NCI-H146 (cell line): ENCODE measurements at regions not wholly inside any gene's neighbourhood (a gene's known extent, or its start where the extent isn't known, plus 50 kb on each side); places are given as distances from the start of the nearest gene placed in this dataset.
A peak's percentile ranks its signal among the peaks of the same experiment; 100 is the strongest.
"Not testable (repeated sequence)": the region's sequence is repeated elsewhere in the genome, so short reads cannot be mapped to it uniquely, and the experiment has no call there.

Source experiments
- DNase-seq: peaks from one replicate; lab custom pipeline; 2025; lab: John Stamatoyannopoulos, UW

- no peak for DNase-seq
Observed at GRCh38 chr6:101113468-101114260, 232.5 kb upstream of the ASCC3 start.

DNA sequence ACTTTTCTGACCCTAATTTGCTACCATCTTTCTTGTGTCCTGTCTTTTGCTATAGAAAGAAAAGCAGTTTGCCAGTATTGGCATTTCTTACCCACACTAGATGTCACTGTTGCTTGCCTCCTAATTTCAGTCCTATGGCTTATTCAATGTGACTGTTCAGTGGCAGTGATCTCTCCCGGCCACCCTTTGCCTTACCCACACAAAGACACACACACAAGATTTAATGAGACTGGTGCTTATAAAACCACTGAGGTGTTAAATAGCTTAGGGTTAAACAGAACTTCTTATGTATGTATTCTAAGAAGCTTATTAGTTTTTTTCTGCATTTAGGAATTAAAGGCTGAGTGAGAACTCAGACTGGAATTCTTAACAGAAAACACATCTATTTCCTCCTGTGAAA is 233.6 kb upstream of the ASCC3 start:
- peak; percentile 17 for DNase-seq

DNA sequence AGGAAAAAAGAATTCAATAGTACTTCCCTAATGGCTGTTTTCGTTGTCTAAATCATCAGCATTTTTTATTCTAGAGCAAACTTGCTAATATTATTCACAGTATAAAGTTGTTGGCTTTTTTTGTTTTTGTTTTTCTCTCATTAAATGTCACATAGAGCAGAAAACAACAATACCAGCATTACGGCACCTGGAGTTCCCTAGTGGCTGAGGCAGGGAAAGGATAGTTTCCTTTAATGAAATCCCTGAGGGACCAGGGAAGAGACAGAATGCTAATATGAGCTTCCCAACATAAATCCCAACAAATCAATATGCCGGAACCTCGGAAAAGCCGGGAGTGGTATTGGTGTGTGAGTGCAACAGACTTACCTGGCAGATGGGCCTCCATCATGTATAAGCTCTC is 235.2 kb upstream of the ASCC3 start:
- DNase-seq = no peak

DNA sequence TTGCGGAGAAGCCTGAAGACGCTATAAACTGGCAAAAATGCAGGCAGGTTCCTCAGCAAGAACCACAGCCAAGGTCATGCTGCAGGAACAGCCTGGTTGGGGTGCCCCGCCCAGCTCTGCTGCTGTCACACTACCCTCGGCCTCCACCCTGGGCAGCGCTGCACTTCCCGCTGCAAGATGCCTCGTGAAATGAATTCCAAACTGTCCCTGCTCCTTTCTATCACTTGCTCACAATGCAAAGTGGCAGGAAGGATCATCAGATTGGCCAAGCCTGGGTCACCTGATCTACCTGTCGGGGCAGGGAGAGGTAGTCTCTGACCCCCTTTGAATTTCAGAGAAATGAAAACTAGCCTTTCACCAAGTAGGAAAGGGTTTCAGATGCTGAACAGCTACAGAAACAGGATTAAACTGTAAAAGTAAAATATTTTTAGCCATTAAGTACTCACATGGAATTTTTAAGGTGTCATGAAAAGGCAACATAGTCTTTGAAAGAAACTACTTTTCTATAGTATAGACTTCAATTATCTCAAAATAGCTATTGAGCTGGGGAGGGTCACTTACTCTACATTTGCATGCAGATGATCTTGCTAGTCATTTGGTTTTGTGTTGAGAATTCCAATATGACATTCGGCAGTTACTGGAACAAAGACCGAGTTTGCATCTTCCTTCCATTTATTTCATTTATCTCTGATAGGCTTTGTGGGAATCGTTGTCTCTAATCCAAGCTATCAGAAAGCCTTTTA is 236.4 kb upstream of the ASCC3 start:
- DNase-seq = no peak

- no peak for DNase-seq
Observed at GRCh38 chr6:101118136-101118396, 236.9 kb upstream of the ASCC3 start.

- no peak for DNase-seq
Observed at GRCh38 chr6:101120747-101121146, 239.6 kb upstream of the ASCC3 start.

DNA sequence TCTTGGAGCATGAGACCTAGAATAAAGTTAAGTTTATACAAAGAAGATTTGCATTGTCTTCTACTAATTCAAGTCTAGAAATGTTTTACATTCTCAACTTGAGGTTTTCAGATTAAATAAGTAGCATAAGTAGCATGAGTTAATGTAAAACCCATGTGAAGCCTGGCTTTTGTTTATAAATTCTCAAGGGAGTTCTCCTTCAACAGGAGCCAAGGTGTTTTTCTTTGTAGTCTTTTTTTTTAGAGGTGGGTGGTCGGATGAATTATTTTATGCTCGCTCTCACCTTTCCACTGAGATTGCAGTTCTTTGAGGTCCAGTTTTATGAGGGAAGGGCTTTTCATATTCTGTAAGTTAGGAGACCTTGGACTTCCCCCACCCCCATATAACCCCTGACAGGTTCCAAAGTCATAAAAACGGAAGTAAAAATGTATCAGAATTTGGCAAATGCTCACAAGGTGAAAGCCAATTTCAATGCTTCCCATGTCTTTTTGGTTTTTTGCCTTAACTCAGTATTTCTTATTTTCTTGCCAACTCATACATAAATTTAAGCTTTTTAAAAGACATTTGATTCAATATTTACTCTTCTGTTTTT is 244.3 kb upstream of the ASCC3 start:
- no peak for DNase-seq

- DNase-seq = no peak
Observed at GRCh38 chr6:101126501-101126900, 245.4 kb upstream of the ASCC3 start.

DNA sequence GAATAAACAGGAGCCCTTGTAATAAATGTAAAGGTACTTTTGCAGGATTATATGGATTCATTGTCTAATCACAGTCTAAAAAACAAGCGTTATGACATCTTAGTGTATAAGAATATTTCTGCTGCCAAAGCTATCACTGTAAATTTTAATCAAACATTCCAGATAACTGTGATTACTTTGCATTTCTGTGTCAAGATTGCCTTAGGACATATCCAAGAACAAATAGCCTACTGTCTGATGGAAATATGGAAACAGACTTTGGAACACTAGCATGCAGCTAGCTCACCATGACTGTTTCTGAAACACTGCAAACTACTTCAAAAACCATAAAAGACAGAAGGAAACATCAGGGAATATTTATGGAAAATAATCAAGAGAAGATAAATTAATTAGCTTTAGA is 248.7 kb upstream of the ASCC3 start:
- DNase-seq = no peak

GRCh38 chr6:101146389-101146788 is 247.1 kb upstream of the GRIK2 start:
- no peak for DNase-seq

DNA sequence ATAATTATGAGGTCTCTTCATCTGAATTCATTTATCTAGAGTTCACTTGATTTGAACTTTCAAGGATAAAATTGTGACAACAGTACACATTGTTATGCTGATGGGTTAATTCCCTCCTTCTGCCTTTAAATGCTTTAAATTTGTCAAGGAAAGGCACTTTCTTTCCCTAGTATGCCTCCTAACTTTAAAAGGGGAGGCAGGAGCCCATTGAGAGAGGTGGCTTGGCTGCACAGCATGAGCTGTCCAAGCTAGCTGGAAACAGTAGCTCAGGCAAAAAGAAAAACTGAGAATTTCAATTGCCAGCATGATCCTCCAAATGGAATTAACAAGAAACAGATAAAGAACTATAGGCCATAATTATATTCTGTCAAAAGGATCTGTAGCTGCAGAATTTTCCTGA is 243.3 kb upstream of the GRIK2 start:
- DNase-seq = no peak

DNA sequence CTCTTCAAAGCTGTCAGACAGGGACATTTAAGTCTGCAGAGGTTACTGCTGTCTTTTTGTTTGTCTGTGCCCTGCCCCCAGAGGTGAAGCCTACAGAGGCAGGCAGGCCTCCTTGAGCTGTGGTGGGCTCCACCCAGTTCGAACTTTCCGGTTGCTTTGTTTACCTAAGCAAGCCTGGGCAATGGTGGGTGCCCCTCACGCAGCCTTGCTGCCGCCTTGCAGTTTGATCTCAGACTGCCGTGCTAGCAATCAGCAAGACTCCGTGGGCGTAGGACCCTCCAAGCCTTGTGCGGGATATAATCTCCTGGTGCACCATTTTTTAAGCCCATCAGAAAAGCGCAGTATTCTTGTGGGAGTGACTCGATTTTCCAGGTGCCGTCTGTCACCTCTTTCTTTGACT is 235.9 kb upstream of the GRIK2 start:
- not testable (repeated sequence) for DNase-seq

GRCh38 chr6:101163611-101164010 is 229.9 kb upstream of the GRIK2 start:
- DNase-seq = no peak

- DNase-seq = no peak
Observed at GRCh38 chr6:101167638-101168037, 225.9 kb upstream of the GRIK2 start.

DNA sequence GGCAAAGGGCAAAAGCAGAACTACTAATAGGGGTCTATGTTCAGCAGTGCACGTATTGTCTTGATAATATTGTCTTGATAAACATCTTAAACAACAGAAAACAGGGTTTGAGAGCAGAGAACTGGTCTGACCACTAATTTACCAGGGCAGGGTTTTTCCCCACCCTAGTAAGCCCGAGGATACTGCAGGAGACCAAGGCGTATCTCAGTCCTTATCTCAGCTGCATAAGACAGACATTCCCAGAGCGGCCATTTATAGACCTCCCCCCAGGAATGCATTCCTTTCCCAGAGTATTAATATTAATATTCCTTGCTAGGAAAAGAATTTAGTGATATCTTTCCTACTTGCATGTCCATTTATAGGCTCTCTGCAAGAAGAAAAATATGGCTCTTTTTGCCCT is 222.5 kb upstream of the GRIK2 start:
- not testable (repeated sequence) for DNase-seq

- no peak for DNase-seq
Observed at GRCh38 chr6:101178748-101179147, 214.8 kb upstream of the GRIK2 start.

- DNase-seq = no peak
Observed at GRCh38 chr6:101181006-101181405, 212.5 kb upstream of the GRIK2 start.

- DNase-seq = not testable (repeated sequence)
Observed at GRCh38 chr6:101188285-101188798, 205.2 kb upstream of the GRIK2 start.

DNA sequence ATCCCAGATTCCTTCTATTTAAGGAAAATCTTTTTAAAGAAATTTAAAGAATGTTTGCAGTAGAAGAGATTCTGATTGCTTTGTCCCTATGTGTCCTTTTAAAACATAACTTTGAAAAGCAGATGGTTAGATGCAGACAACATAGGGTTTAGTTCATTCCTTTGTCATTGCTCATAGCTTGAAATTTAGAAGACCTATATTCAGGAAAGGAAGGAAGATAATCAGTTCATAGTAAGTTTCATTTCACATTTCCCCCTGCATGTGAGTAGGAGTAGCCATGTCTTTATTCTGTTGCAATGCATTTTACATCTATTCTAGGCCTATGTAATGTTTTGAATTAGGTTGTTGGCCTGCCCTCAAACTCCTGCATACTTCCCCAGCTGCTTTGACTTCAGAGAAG is 197.9 kb upstream of the GRIK2 start:
- DNase-seq = no peak

GRCh38 chr6:101199441-101199840 is 194.1 kb upstream of the GRIK2 start:
- DNase-seq = no peak

DNA sequence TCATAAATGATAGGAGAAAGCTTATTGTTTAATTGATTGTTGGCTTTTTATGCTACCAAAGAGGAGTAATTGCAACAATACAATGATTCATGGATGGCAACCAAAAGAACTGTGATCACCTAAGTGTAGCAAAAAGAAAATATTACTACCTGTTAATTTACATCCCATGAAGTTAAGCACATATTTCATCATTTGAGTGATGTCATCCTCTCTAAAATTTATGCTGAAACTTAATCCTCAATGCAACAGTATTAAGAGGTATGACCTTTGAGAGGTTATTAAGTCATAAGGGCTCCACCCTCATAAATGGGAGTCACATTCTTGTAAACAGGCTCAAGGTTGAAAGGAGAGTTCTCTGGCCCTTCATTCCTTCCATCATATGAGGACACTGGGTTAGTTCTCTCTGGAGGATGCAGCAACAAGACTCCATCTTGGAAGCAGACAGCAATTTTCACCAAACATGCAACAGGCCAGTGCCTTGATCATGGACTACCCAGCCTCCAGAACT is 190.6 kb upstream of the GRIK2 start:
- DNase-seq = no peak

- DNase-seq = no peak
Observed at GRCh38 chr6:101203664-101204063, 189.8 kb upstream of the GRIK2 start.

DNA sequence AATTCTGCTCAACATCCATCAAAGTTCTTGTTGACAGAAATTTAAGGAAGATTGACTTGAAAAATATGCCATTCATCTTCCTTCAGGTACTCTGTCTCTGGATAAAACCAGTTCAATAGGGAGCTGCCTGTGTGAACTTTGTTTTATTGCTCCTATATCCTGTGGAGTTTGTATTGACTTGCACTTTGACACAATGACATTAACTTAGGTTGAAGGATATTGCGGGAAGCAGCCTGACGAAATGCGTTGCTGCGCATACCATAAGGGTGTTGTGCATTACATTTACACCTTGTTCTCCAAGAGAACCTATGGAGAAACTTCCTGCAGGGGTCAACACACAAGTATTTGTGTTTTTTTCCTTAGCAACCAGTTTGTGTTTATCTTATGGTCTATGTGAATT is 185.4 kb upstream of the GRIK2 start:
- DNase-seq = no peak
